Gastroesophageal sphincter (tissue), 4 donors: ENCODE measurements at regions not wholly inside any gene's neighbourhood (a gene's known extent, or its start where the extent isn't known, plus 50 kb on each side); places are given as distances from the start of the nearest gene placed in this dataset.

Source experiments
- ATAC-seq: fragments of 150-250 bp; one replicate; pipeline ENCODE4 v1.9.1; 2016; ENCODE audit warnings: mild to moderate bottlenecking, moderate library complexity
- H3K27ac ChIP-seq, 4 donors: fragments of 200-600 bp; sonication (generic) in 3 of 4; 1 replicate in 3 of 4; 2 replicates in 1 of 4; pipeline ENCODE4 v1.5.1; 2016 to 2019
- H3K27me3 ChIP-seq: fragments of 200-600 bp; sonication (generic); one replicate; pipeline ENCODE4 v1.5.1; 2019
- H3K36me3 ChIP-seq, 2 donors: fragments of 200-600 bp; sonication (generic); one replicate each; pipeline ENCODE4 v1.5.1; 2019; ENCODE audit warnings: control low read depth in 1 of 2
- H3K4me1 ChIP-seq, 3 donors: fragments of 200-600 bp; sonication (generic); 1 replicate in 2 of 3; 2 replicates in 1 of 3; pipeline ENCODE4 v1.5.1; 2016 to 2019; ENCODE audit warnings: control low read depth in 2 of 3
- H3K4me3 ChIP-seq, 2 donors: fragments of 200-600 bp; sonication (generic); one replicate each; pipeline ENCODE4 v1.5.1; 2019; ENCODE audit warnings: mild to moderate bottlenecking in 1 of 2, moderate library complexity in 1 of 2
- H3K9me3 ChIP-seq, 3 donors: fragments of 200-600 bp; sonication (generic); one replicate each; pipeline ENCODE4 v1.5.1; 2017 to 2019; ENCODE audit warnings: control low read depth in 2 of 3
- CTCF ChIP-seq, 4 experiments: fragments of 200-600 bp in 2 of 4; fragments of 450-650 bp in 2 of 4; sonication (generic) in 1 of 4; IDR thresholded peaks; one replicate each; pipeline ENCODE4 v1.5.1; 2017 to 2019; ENCODE audit warnings: antibody characterized with exemption in 4 of 4, mild to moderate bottlenecking in 2 of 4, moderate library complexity in 2 of 4
- EP300 ChIP-seq: sonication (generic); formaldehyde crosslinking; IDR thresholded peaks from one replicate; pipeline ENCODE4 v1.6.1; 2017; ENCODE audit warnings: antibody characterized with exemption, mild to moderate bottlenecking
- POLR2A ChIP-seq, 2 donors: fragments of 450-650 bp; IDR thresholded peaks; one replicate each; pipeline ENCODE4 v1.6.1; 2017; ENCODE audit warnings: antibody characterized with exemption in 2 of 2, mild to moderate bottlenecking in 2 of 2, moderate library complexity in 1 of 2
- POLR2AphosphoS5 ChIP-seq: sonication (generic); formaldehyde crosslinking; IDR thresholded peaks from one replicate; pipeline ENCODE4 v1.6.1; 2017; ENCODE audit warnings: antibody characterized with exemption
- WGBS, 2 donors: methylation state at CpG; one replicate each; pipeline ENCODE4 v1.1.5; 2018; ENCODE audit warnings: low coverage in 1 of 2; 5-methylcytosine and 5-hydroxymethylcytosine counted together

- Histone ChIP-seq H3K4me1 (no peaks in the 10 kb centered on the region), H3K36me3 (no peaks in the 10 kb centered on the region), H3K27ac (no peak overlapping the region), H3K4me3 (no peak overlapping the region), H3K9me3 (no peaks in the 10 kb centered on the region), H3K27me3 (no peaks in the 10 kb centered on the region)
- ATAC-seq, result no peak
- WGBS, 2 donors, result 34 to 60% methylated on average over 4 of the region's 4 CpGs
- TF ChIP-seq POLR2A (IDR thresholded peaks at IDR 0.05), result no peak
- TF ChIP-seq EP300, result no peak
- no peak for TF ChIP-seq POLR2AphosphoS5
- TF ChIP-seq CTCF (IDR thresholded peaks at IDR 0.05), result no peak
These were observed 269.5 kb upstream of the HTR2A start for GRCh38 chr13:47166336-47166735.

GRCh38 chr13:47159853-47160550 is 263.1 kb upstream of the HTR2A start:
- no peak for TF ChIP-seq POLR2AphosphoS5
- TF ChIP-seq CTCF (IDR thresholded peaks at IDR 0.05), result no peak
- no peak for TF ChIP-seq EP300
- TF ChIP-seq POLR2A (IDR thresholded peaks at IDR 0.05), result no peak
- Histone ChIP-seq H3K27ac (no peak overlapping the region), H3K4me1 (no peaks in the 10 kb centered on the region), H3K4me3 (no peak overlapping the region), H3K27me3 (peaks cover 3% of the 10 kb centered on the region), H3K36me3 (no peaks in the 10 kb centered on the region), H3K9me3 (no peaks in the 10 kb centered on the region)
- ATAC-seq, result no peak
- WGBS, 2 donors, result 93 to 100% methylated on average over 1 to 6 of the region's 11 CpGs

GRCh38 chr13:47158593-47158992 is 261.7 kb upstream of the HTR2A start:
- Histone ChIP-seq H3K36me3 (no peaks in the 10 kb centered on the region), H3K4me1 (no peaks in the 10 kb centered on the region), H3K27me3 (peaks cover 3% of the 10 kb centered on the region), H3K9me3 (no peaks in the 10 kb centered on the region), H3K4me3 (no peak overlapping the region), H3K27ac (no peak overlapping the region)
- WGBS, 2 donors, result 63% methylated on average over 2 of the region's 2 CpGs
- ATAC-seq, result no peak
- TF ChIP-seq POLR2A (IDR thresholded peaks at IDR 0.05) (no peak), POLR2AphosphoS5 (no peak), EP300 (no peak), CTCF (IDR thresholded peaks at IDR 0.05) (no peak)

- Histone ChIP-seq H3K4me3 (no peak overlapping the region), H3K36me3 (no peaks in the 10 kb centered on the region), H3K9me3 (no peaks in the 10 kb centered on the region), H3K27me3 (no peaks in the 10 kb centered on the region), H3K27ac (no peak overlapping the region), H3K4me1 (no peaks in the 10 kb centered on the region)
- ATAC-seq, result no peak
- TF ChIP-seq POLR2A (IDR thresholded peaks at IDR 0.05) (no peak), EP300 (no peak), CTCF (IDR thresholded peaks at IDR 0.05) (no peak), POLR2AphosphoS5 (no peak)
- WGBS, 2 donors, result 63 to 82% methylated on average over 3 of the region's 3 CpGs
These were observed 251.7 kb upstream of the HTR2A start for GRCh38 chr13:47148543-47148942.

- Histone ChIP-seq H3K9me3 (no peaks in the 10 kb centered on the region), H3K27ac (no peak overlapping the region), H3K27me3 (no peaks in the 10 kb centered on the region), H3K4me1 (no peaks in the 10 kb centered on the region), H3K4me3 (no peak overlapping the region), H3K36me3 (no peaks in the 10 kb centered on the region)
- TF ChIP-seq POLR2AphosphoS5 (no peak), POLR2A (IDR thresholded peaks at IDR 0.05) (no peak), CTCF (IDR thresholded peaks at IDR 0.05) (no peak), EP300 (no peak)
- no peak for ATAC-seq
- 37 to 51% methylated on average over 2 of the region's 2 CpGs for WGBS, 2 donors
These were observed 250.9 kb upstream of the HTR2A start for GRCh38 chr13:47147812-47148119.
